AG04450 (cell line): ENCODE measurements at regions not wholly inside any gene's neighbourhood (a gene's known extent, or its start where the extent isn't known, plus 50 kb on each side); places are given as distances from the start of the nearest gene placed in this dataset.

Source experiments
- CTCF ChIA-PET: fragments of 300-600, 350-600 bp; formaldehyde crosslinking; extraction: SDS; loops from one replicate; lab custom pipeline; 2022; ENCODE audit warnings: antibody characterized with exemption, inconsistent platforms; lab: Charles Lee
- POLR2A ChIA-PET: fragments of 350-600 bp; formaldehyde crosslinking; extraction: SDS; loops from one replicate; lab custom pipeline; 2021; ENCODE audit warnings: antibody characterized with exemption, inconsistent platforms; lab: Yijun Ruan, JAX
- DNase-seq: peaks from one replicate; pipeline ENCODE4 v3.0.0-alpha.2; 2011; ENCODE audit warnings: low read depth, low spot score
- H3K27ac ChIP-seq: one replicate; pipeline ENCODE4 v1.5.1; 2012; ENCODE audit warnings: low read depth, low read length, control low read depth
- H3K27me3 ChIP-seq: one replicate; pipeline ENCODE4 v1.6.0; 2012; ENCODE audit warnings: low read length; ENCODE audit not compliant: control insufficient read depth, insufficient read depth
- H3K4me3 ChIP-seq: 2 replicates; pipeline ENCODE4 v1.5.1; 2011; ENCODE audit warnings: mild to moderate bottlenecking, low read depth, low read length, control low read depth
- H3K9me3 ChIP-seq: 2 replicates; pipeline ENCODE4 v1.5.1; 2012; ENCODE audit warnings: low read length; ENCODE audit not compliant: control insufficient read depth, insufficient read depth
- TF ChIP-seq, protein P1 (sequence below): IDR thresholded peaks from 2 replicates; pipeline ENCODE4 v1.5.1; 2011; ENCODE audit warnings: low read depth, low read length, control low read depth, inconsistent platforms

DNA sequence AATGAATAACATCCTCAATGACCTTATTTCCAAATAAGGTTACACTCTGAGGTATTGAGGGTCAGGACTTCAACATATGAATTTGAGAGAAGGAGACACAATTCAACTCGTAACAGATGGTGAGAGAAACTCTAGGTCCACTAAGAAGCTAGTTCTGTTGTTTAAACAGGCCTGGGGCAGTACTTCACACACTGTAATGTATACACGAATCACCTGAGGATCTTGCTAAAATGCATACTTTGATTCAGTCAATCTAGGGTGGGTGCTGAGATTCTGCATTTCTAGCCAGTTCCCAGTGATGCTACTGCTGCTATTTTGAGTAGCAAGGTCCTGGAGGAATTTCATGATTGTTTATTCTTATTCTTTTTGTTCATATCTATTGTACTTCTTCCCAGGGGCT is 186.8 kb downstream of the SATB1 start:
- Histone ChIP-seq H3K4me3 (no peak overlapping the region), H3K27ac (no peak overlapping the region), H3K27me3 (peaks cover under 1% of the 10 kb centered on the region), H3K9me3 (no peaks in the 10 kb centered on the region)
- TF ChIP-seq, protein P1, sequence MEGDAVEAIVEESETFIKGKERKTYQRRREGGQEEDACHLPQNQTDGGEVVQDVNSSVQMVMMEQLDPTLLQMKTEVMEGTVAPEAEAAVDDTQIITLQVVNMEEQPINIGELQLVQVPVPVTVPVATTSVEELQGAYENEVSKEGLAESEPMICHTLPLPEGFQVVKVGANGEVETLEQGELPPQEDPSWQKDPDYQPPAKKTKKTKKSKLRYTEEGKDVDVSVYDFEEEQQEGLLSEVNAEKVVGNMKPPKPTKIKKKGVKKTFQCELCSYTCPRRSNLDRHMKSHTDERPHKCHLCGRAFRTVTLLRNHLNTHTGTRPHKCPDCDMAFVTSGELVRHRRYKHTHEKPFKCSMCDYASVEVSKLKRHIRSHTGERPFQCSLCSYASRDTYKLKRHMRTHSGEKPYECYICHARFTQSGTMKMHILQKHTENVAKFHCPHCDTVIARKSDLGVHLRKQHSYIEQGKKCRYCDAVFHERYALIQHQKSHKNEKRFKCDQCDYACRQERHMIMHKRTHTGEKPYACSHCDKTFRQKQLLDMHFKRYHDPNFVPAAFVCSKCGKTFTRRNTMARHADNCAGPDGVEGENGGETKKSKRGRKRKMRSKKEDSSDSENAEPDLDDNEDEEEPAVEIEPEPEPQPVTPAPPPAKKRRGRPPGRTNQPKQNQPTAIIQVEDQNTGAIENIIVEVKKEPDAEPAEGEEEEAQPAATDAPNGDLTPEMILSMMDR, result no peak
- CTCF ChIA-PET, result no interaction called here
- POLR2A ChIA-PET, result no interaction called here
- DNase-seq, result no peak

DNA sequence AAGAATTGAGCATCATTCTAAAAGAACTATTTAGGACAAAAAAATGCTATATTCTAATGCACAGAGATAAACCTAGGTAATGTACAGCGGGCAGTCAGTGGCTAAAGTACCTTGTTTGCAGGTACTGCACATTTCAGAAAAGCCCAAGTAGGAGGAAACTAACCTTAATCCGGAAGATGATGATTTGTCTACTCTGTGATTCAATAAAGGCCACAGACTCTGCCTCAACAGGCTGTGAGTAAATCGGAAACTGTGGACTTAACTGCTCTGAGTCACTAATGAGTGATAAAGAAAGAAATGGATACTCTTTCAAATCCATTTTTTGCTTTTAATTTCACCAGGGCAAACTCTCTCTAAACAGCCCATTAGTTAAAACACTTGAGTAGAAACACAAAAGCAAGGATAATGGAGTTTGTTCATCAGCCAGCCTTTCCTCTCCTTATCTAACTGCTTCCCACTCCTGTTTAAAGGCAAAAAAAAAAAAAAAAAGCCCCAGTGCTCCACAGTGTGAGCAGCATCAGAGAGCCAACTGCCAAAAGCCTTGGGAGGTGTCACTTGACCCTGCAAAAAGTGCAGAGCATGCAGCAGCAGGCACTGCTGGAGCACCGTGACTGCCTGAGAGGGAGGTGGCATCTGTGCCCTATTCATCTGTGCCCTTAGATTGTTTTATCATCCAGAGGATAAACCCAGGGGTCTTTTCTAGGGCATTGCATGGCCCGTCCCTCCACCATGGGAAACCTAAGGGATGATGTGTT is 187.7 kb downstream of the SATB1 start:
- Histone ChIP-seq H3K4me3 (no peak overlapping the region), H3K9me3 (no peaks in the 10 kb centered on the region), H3K27ac (no peak overlapping the region), H3K27me3 (peaks cover 2% of the 10 kb centered on the region)
- ChIA-PET POLR2A (no interaction called here), CTCF (no interaction called here)
- TF ChIP-seq, protein P1, result no peak
- no peak for DNase-seq

DNA sequence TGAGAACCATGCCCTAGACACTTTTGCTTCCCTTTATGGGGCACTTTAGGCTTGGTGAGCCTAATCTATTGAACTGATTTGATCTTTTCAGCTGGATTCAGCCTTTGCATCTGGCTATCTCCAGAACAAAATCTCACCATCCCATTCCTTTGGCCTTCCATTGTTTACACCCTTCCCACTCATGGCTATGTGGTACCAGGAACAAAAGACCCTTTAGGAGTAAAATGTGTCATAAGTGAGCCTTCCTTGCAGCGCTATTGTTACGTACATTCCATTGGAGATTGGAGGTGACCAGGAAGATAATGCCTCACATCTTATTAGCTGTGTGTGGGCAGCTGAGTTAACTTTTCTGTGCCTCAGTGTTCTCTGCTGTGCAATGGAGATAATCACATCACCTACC is 188.4 kb downstream of the SATB1 start:
- no peak overlapping the region for H3K4me3 ChIP-seq
- ChIA-PET POLR2A (no interaction called here), CTCF (no interaction called here)
- DNase-seq, result no peak
- H3K9me3 ChIP-seq, result no peaks in the 10 kb centered on the region
- no peak overlapping the region for H3K27ac ChIP-seq
- TF ChIP-seq, protein P1, result no peak
- peaks cover 2% of the 10 kb centered on the region for H3K27me3 ChIP-seq

DNA sequence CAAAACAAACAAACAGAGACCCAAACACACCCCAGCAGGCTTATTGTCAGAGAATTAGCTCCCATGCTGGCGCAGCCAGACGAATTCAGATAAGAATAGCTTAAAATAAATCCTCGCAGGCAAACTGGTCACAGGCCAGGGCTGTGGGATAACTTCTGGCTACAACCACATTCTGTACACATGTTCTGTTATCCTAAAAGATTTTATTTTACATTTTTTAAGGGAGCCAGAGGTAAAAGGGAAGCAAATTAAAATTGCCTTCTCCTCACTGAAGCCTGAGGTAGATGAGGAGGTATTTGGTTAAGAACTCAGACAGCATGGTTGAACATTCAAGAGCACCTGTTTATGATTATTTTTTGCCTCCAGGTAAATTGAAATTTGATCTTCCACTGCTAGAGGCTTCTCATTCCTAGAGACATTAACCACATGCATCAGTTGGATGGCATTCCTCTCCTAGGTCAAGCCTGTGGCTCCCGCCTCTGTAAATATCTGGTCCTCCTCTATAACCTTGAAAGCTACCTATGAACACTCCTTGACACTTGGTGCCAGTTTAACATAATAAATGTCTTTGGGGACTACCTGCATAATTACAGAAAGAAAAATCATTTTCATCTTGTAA is 190.3 kb downstream of the SATB1 start:
- Histone ChIP-seq H3K9me3 (no peaks in the 10 kb centered on the region), H3K27ac (no peak overlapping the region), H3K27me3 (peaks cover 2% of the 10 kb centered on the region), H3K4me3 (no peak overlapping the region)
- TF ChIP-seq, protein P1, result no peak
- DNase-seq, result no peak
- ChIA-PET CTCF (no interaction called here), POLR2A (no interaction called here)

DNA sequence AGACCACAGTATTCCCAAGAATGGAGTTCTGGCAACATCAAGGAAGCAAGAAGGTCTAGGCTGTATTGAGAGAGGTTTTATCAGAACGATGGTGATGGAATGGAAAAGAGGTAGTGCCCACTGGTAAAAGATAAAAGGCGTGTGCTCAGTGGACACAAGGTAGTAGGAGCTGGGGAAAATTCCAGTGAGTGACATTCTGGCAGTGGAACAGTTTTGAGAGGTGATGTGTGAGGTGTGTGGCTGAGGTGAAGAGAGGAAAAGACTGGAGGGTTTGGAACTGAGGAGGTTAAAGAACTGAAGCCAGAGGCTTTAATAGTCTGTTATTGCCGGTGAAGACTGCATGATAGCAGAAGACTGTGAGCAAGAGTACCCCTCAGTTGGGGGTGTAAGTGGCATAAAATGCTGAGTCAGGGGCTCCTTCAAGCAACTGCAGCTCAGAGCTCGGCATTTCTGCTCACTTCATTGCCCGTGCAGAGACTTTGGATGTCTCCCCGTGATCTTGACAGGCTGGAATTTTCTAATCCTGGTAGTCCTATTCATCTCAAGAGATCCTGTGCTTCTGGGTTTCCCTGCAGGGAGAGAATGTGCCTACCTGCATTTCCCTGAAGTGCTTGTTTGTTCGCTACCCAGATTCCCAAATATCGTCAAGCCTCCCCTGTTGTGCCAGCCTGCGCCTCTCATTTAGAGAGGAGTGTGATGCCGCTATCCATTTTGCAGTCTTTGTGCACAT is 191.0 kb downstream of the SATB1 start:
- TF ChIP-seq, protein P1, result no peak
- Histone ChIP-seq H3K4me3 (no peak overlapping the region), H3K27ac (no peak overlapping the region), H3K9me3 (no peaks in the 10 kb centered on the region), H3K27me3 (peaks cover 2% of the 10 kb centered on the region)
- ChIA-PET POLR2A (no interaction called here), CTCF (no interaction called here)
- no peak for DNase-seq
